Retinal pigment epithelial cell (primary cell): ENCODE measurements at regions not wholly inside any gene's neighbourhood (a gene's known extent, or its start where the extent isn't known, plus 50 kb on each side); places are given as distances from the start of the nearest gene placed in this dataset.

Experiments
- DNase-seq: peaks from one replicate; pipeline ENCODE4 v3.0.0-alpha.2; 2010; ENCODE audit warnings: low read depth
- H3K4me3 ChIP-seq: 2 replicates; pipeline ENCODE4 v1.5.1; 2011; ENCODE audit warnings: mild to moderate bottlenecking, low read length, control low read depth, moderate library complexity
- CTCF ChIP-seq: conservative IDR thresholded peaks from 2 replicates; pipeline ENCODE4 v1.5.1; 2011; ENCODE audit warnings: low read depth, low read length, control low read depth, inconsistent platforms

- no peak overlapping the region for H3K4me3 ChIP-seq
- no peak for DNase-seq
- no peak for TF ChIP-seq CTCF
Measured at GRCh38 chr5:125965577-125965976, 457.6 kb upstream of the GRAMD2B start.

- H3K4me3 ChIP-seq = no peak overlapping the region
- no peak for TF ChIP-seq CTCF
- DNase-seq = no peak
Measured at GRCh38 chr5:125967576-125967975, 455.6 kb upstream of the GRAMD2B start.

GRCh38 chr5:125969011-125969813 lies 454.0 kb upstream of the GRAMD2B start:
- no peak overlapping the region for H3K4me3 ChIP-seq
- DNase-seq = no peak
- no peak for TF ChIP-seq CTCF

- H3K4me3 ChIP-seq = no peak overlapping the region
- DNase-seq = no peak
- no peak for TF ChIP-seq CTCF
Measured at GRCh38 chr5:125969814-125970171, 453.4 kb upstream of the GRAMD2B start.

- TF ChIP-seq CTCF = no peak
- no peak for DNase-seq
- no peak overlapping the region for H3K4me3 ChIP-seq
Measured at GRCh38 chr5:125970631-125971307, 452.4 kb upstream of the GRAMD2B start.

- H3K4me3 ChIP-seq = no peak overlapping the region
- DNase-seq = no peak
- no peak for TF ChIP-seq CTCF
Measured at GRCh38 chr5:125972706-125973105, 450.5 kb upstream of the GRAMD2B start.

- no peak for DNase-seq
- H3K4me3 ChIP-seq = no peak overlapping the region
- no peak for TF ChIP-seq CTCF
Measured at GRCh38 chr5:125974679-125975078, 448.5 kb upstream of the GRAMD2B start.
